IMR-90 (cell line): ENCODE measurements at regions not wholly inside any gene's neighbourhood (a gene's known extent, or its start where the extent isn't known, plus 50 kb on each side); places are given as distances from the start of the nearest gene placed in this dataset.

ENCODE experiments used
- ATAC-seq: fragments of 200-7000 bp; cut with Tn5 transposase; 2 replicates; pipeline ENCODE4 v1.9.1; 2020; ENCODE audit warnings: low read depth, mild to moderate bottlenecking, moderate library complexity
- BruUV-seq: library from RNA; stranded (reverse); fragments of 400-500 nt; replicated peaks from 2 replicates; lab custom pipeline; 2021; lab: Mats Ljungman, UMichigan
- CTCF ChIA-PET: fragments of 300-600 bp; formaldehyde crosslinking; extraction: SDS; loops from one replicate; lab custom pipeline; 2021; ENCODE audit warnings: antibody characterized with exemption; lab: Yijun Ruan, JAX
- POLR2A ChIA-PET: fragments of 300-600 bp; sonication (Branson Sonifier 250); formaldehyde crosslinking; loops from one replicate; lab custom pipeline; 2022; ENCODE audit warnings: antibody characterized with exemption; ENCODE audit not compliant: unreplicated experiment; lab: Charles Lee
- DNase-seq: peaks from one replicate; pipeline ENCODE4 v3.0.0; 2013
- H2AFZ ChIP-seq: replicated peaks from 2 replicates; pipeline ENCODE3; 2013; ENCODE audit warnings: low read length, mild to moderate bottlenecking; ENCODE audit not compliant: poor library complexity
- H2AK5ac ChIP-seq: 2 replicates; pipeline ENCODE4 v1.6.1; 2013; ENCODE audit warnings: low read depth, low read length, inconsistent platforms
- H2AK9ac ChIP-seq: replicated peaks from 2 replicates; pipeline ENCODE3; 2013; ENCODE audit warnings: mild to moderate bottlenecking, low read depth, low read length, moderate library complexity; ENCODE audit not compliant: poor library complexity
- H2BK120ac ChIP-seq: 2 replicates; pipeline ENCODE4 v1.6.1; 2013; ENCODE audit warnings: low read depth, low read length, inconsistent platforms
- H2BK15ac ChIP-seq: 3 replicates; pipeline ENCODE4 v1.6.1; 2013; ENCODE audit warnings: low read depth, low read length, inconsistent platforms
- H2BK20ac ChIP-seq: 2 replicates; pipeline ENCODE4 v1.6.1; 2013; ENCODE audit warnings: low read depth, mild to moderate bottlenecking, inconsistent platforms, low read length, moderate library complexity
- H2BK5ac ChIP-seq: 2 replicates; pipeline ENCODE4 v1.6.1; 2013; ENCODE audit warnings: mild to moderate bottlenecking, low read depth, low read length, inconsistent platforms; ENCODE audit not compliant: poor library complexity, severe bottlenecking
- H3K14ac ChIP-seq: replicated peaks from 2 replicates; pipeline ENCODE4 v1.6.1; 2013; ENCODE audit warnings: low read depth, low read length, inconsistent platforms
- H3K18ac ChIP-seq: 2 replicates; pipeline ENCODE4 v1.6.1; 2013; ENCODE audit warnings: low read depth, low read length, control low read depth
- H3K23ac ChIP-seq: 2 replicates; pipeline ENCODE4 v1.6.1; 2013; ENCODE audit warnings: low read depth, low read length, inconsistent platforms
- H3K27ac ChIP-seq: 2 replicates; pipeline ENCODE4 v1.5.1; 2013; ENCODE audit warnings: mild to moderate bottlenecking, control low read depth, low read length; ENCODE audit not compliant: insufficient read depth
- H3K27me3 ChIP-seq: 2 replicates; pipeline ENCODE4 v1.6.1; 2013; ENCODE audit warnings: low read length; ENCODE audit not compliant: control insufficient read depth, insufficient read depth
- H3K36me3 ChIP-seq: 2 replicates; pipeline ENCODE4 v1.6.1; 2013; ENCODE audit warnings: low read length, mixed read lengths; ENCODE audit not compliant: control insufficient read depth, insufficient read depth
- H3K4ac ChIP-seq: 2 replicates; pipeline ENCODE4 v1.6.1; 2013; ENCODE audit warnings: low read depth, low read length, inconsistent platforms
- H3K4me1 ChIP-seq: 2 replicates; pipeline ENCODE4 v1.6.1; 2013; ENCODE audit warnings: low read length, mixed read lengths; ENCODE audit not compliant: control insufficient read depth, insufficient read depth
- H3K4me2 ChIP-seq: 2 replicates; pipeline ENCODE4 v1.6.1; 2013; ENCODE audit warnings: low read depth, mild to moderate bottlenecking, control low read depth, low read length, moderate library complexity
- H3K4me3 ChIP-seq: 2 replicates; pipeline ENCODE4 v1.5.1; 2013; ENCODE audit warnings: low read depth, mild to moderate bottlenecking, control low read depth, low read length, moderate library complexity; ENCODE audit not compliant: insufficient read depth
- H3K56ac ChIP-seq: 2 replicates; pipeline ENCODE4 v1.6.1; 2013; ENCODE audit warnings: low read length, inconsistent platforms; ENCODE audit not compliant: insufficient read depth; ENCODE audit errors: extremely low read depth
- H3K79me1 ChIP-seq, 2 experiments: 2 replicates each; pipeline ENCODE4 v1.6.1; 2013; ENCODE audit warnings: low read length in 2 of 2, inconsistent platforms in 1 of 2, low read depth in 1 of 2
- H3K9ac ChIP-seq: 2 replicates; pipeline ENCODE4 v1.6.1; 2013; ENCODE audit warnings: low read depth, low read length, control low read depth
- H3K9me1 ChIP-seq: 2 replicates; pipeline ENCODE4 v1.6.1; 2013; ENCODE audit warnings: low read length, inconsistent platforms; ENCODE audit not compliant: insufficient read depth
- H3K9me3 ChIP-seq: 2 replicates; pipeline ENCODE4 v1.6.1; 2013; ENCODE audit warnings: low read length; ENCODE audit not compliant: control insufficient read depth, insufficient read depth
- H4K20me1 ChIP-seq: 2 replicates; pipeline ENCODE4 v1.6.1; 2013; ENCODE audit warnings: low read length, inconsistent platforms; ENCODE audit not compliant: insufficient read depth
- H4K5ac ChIP-seq: 2 replicates; pipeline ENCODE4 v1.6.1; 2013; ENCODE audit warnings: mild to moderate bottlenecking, low read depth, low read length, control low read depth
- H4K8ac ChIP-seq, 2 experiments: 2 replicates each; pipeline ENCODE4 v1.6.1; 2013; ENCODE audit warnings: low read depth in 2 of 2, low read length in 2 of 2, control low read depth in 1 of 2, inconsistent platforms in 1 of 2
- H4K91ac ChIP-seq: 2 replicates; pipeline ENCODE4 v1.6.1; 2013; ENCODE audit warnings: low read depth, low read length, inconsistent platforms; ENCODE audit not compliant: insufficient read depth
- BHLHE40 ChIP-seq: fragments of 150-350 bp; IDR thresholded peaks from 2 replicates; pipeline ENCODE4 v1.6.1; 2016; ENCODE audit warnings: mild to moderate bottlenecking, low read depth, low read length
- CEBPB ChIP-seq: IDR thresholded peaks from 2 replicates; pipeline ENCODE4 v1.6.1; 2012; ENCODE audit warnings: low read depth, low read length, improper control_type of control experiment
- CHD1 ChIP-seq: IDR thresholded peaks from 2 replicates; pipeline ENCODE4 v1.6.1; 2012; ENCODE audit warnings: low read depth, low read length, improper control_type of control experiment
- ELK1 ChIP-seq: fragments of 150-350 bp; IDR thresholded peaks from 2 replicates; pipeline ENCODE4 v1.6.1; 2016; ENCODE audit warnings: low read depth, mild to moderate bottlenecking, low read length, moderate library complexity, borderline replicate concordance
- FOS ChIP-seq: fragments of 150-350 bp; IDR thresholded peaks from 2 replicates; pipeline ENCODE4 v1.6.1; 2016; ENCODE audit warnings: low read depth, low read length
- MAZ ChIP-seq: IDR thresholded peaks from 2 replicates; pipeline ENCODE4 v1.6.1; 2012; ENCODE audit warnings: low read depth, mild to moderate bottlenecking, low read length, improper control_type of control experiment, moderate library complexity, borderline replicate concordance
- NFE2L2 ChIP-seq: fragments of 150-350 bp; IDR thresholded peaks from 2 replicates; pipeline ENCODE4 v1.6.1; 2016; ENCODE audit warnings: low read depth, mild to moderate bottlenecking, low read length
- RCOR1 ChIP-seq: IDR thresholded peaks from 2 replicates; pipeline ENCODE4 v1.6.1; 2012; ENCODE audit warnings: mild to moderate bottlenecking, low read length, improper control_type of control experiment; ENCODE audit not compliant: insufficient replicate concordance
- RFX5 ChIP-seq: IDR thresholded peaks from 2 replicates; pipeline ENCODE4 v1.8.0; 2012; ENCODE audit warnings: low read depth, mild to moderate bottlenecking, low read length, moderate library complexity
- SMC3 ChIP-seq: fragments of 150-350 bp; IDR thresholded peaks from 2 replicates; pipeline ENCODE4 v1.6.1; 2016; ENCODE audit warnings: low read depth, mild to moderate bottlenecking, antibody characterized with exemption, low read length, moderate library complexity
- WGBS, 2 experiments: methylation state at CpG; one replicate each; pipeline versions ENCODE4 v1.1.5 to v1.1.7; 2013; ENCODE audit warnings: missing lambda C conversion rate in 2 of 2; ENCODE audit not compliant: insufficient read length in 1 of 2; ENCODE audit errors: extremely low coverage in 2 of 2; 5-methylcytosine and 5-hydroxymethylcytosine counted together
- dilution Hi-C: fragments of 300-500 bp; cut with HindIII; formaldehyde crosslinking; loops from one replicate; pipeline ENCODE4 v1.14.3; 2018; ENCODE audit warnings: low sequenced_read_pairs; ENCODE audit not compliant: unreplicated experiment
- in situ Hi-C: fragments of 300-500 bp; cut with MboI; formaldehyde crosslinking; loops from 3 replicates; pipeline ENCODE4 v1.14.3; 2019; ENCODE audit warnings: low sequenced_read_pairs, inconsistent platforms, mixed read lengths
- intact Hi-C: fragments of 100-400 bp; cut with micrococcal nuclease; formaldehyde crosslinking; loops from 2 replicates; pipeline ENCODE4 v1.10.0; 2022
- TF ChIP-seq, protein P1 (sequence below): fragments of 150-350 bp; IDR thresholded peaks from 2 replicates; pipeline ENCODE4 v1.6.1; 2017; ENCODE audit warnings: mild to moderate bottlenecking, antibody characterized with exemption, low read length, low read depth
- TF ChIP-seq, protein P2 (sequence below): conservative IDR thresholded peaks from 2 replicates; pipeline ENCODE4 v1.5.1; 2012; ENCODE audit warnings: mild to moderate bottlenecking, low read depth, low read length, improper control_type of control experiment

DNA sequence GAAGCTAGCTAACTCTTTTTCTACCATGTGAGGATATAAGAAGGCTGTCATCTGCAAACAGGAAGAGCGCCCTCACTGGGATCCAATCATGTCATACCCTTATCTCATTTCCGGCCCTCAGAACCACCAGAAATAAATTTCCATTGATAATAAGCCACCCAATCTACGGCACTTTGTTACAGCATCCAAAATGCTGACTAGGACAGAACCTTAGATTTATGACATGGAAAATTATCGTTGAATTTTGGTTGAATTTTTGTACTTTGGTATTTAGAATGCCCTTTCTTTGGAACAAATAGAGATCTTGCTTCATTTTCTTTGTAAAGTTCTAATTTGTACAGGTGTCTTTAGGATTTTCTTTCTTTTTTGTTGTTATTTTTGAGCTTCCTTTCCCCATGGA is 53.3 kb upstream of the CYLC2 start:
- Histone ChIP-seq H2BK20ac (no peak overlapping the region), H2BK120ac (no peak overlapping the region), H3K36me3 (no peaks in the 10 kb centered on the region), H2BK15ac (no peak overlapping the region), H3K27ac (no peak overlapping the region), H4K20me1 (no peaks in the 10 kb centered on the region), H3K4ac (no peak overlapping the region), H2BK5ac (no peak overlapping the region), H3K18ac (no peak overlapping the region), H2AK9ac (no peak overlapping the region), H4K5ac (no peak overlapping the region), H4K91ac (no peak overlapping the region), H2AK5ac (no peak overlapping the region), H3K23ac (no peak overlapping the region), H4K8ac (no peak overlapping the region), H3K56ac (no peak overlapping the region), H3K9me1 (no peaks in the 10 kb centered on the region), H3K9ac (no peak overlapping the region), H3K14ac (no peak overlapping the region), H2AFZ (no peak overlapping the region), H3K4me2 (no peak overlapping the region), H3K9me3 (no peaks in the 10 kb centered on the region), H3K4me3 (no peak overlapping the region), H3K79me1 (no peaks in the 10 kb centered on the region), H3K27me3 (no peaks in the 10 kb centered on the region), H3K4me1 (no peaks in the 10 kb centered on the region)
- CTCF ChIA-PET, result interaction anchor here (0.6 kb wide), 1 partner anchor 53 kb away, joined by 3 read pairs; no protein-coding TSS in a partner anchor
- DNase-seq (no peak), ATAC-seq (no peak)
- no CpG with 5 or more reads among the region's 4 CpGs for WGBS, 2 experiments
- in situ Hi-C loops (no loop called here), dilution Hi-C loops (no loop called here), intact Hi-C loops (no loop called here)
- BruUV-seq, result no TSS peak
- no peak for TF ChIP-seq SMC3
- TF ChIP-seq FOS, result no peak
- no peak for TF ChIP-seq RFX5
- TF ChIP-seq, protein P1, sequence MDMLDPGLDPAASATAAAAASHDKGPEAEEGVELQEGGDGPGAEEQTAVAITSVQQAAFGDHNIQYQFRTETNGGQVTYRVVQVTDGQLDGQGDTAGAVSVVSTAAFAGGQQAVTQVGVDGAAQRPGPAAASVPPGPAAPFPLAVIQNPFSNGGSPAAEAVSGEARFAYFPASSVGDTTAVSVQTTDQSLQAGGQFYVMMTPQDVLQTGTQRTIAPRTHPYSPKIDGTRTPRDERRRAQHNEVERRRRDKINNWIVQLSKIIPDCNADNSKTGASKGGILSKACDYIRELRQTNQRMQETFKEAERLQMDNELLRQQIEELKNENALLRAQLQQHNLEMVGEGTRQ, result no peak
- no peak for TF ChIP-seq NFE2L2
- no peak for TF ChIP-seq ELK1
- TF ChIP-seq RCOR1, result no peak
- no peak for TF ChIP-seq BHLHE40
- no peak for TF ChIP-seq MAZ
- no peak for TF ChIP-seq CHD1
- TF ChIP-seq, protein P2, sequence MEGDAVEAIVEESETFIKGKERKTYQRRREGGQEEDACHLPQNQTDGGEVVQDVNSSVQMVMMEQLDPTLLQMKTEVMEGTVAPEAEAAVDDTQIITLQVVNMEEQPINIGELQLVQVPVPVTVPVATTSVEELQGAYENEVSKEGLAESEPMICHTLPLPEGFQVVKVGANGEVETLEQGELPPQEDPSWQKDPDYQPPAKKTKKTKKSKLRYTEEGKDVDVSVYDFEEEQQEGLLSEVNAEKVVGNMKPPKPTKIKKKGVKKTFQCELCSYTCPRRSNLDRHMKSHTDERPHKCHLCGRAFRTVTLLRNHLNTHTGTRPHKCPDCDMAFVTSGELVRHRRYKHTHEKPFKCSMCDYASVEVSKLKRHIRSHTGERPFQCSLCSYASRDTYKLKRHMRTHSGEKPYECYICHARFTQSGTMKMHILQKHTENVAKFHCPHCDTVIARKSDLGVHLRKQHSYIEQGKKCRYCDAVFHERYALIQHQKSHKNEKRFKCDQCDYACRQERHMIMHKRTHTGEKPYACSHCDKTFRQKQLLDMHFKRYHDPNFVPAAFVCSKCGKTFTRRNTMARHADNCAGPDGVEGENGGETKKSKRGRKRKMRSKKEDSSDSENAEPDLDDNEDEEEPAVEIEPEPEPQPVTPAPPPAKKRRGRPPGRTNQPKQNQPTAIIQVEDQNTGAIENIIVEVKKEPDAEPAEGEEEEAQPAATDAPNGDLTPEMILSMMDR, result no peak
- TF ChIP-seq CEBPB, result no peak
- POLR2A ChIA-PET, result no interaction called here
